ENCODE measurements at regions not wholly inside any gene's neighbourhood (a gene's known extent, or its start where the extent isn't known, plus 50 kb on each side); places are given as distances from the start of the nearest gene placed in this dataset.

DNA sequence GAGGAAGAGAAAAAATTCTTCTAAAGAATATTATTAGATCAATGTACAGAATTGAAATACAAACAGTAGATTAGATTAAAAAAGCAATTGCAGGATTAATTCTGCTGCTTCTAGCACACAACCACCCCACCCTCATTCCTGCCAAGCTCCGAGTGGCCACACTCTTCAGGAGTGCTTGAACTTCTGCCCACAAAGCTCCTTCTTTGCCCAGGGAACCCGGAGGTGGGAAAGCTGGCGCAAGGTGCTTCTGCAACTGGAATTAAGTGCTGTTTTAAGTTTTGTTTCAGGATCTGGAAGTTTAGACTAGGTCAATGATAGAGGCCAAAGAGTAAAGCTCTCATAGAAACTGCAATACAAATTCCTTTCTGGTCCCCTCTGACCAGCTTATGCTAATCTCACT is 94.1 kb upstream of the BMP4 start:
- no peak for TF ChIP-seq POLR2AphosphoS5 (IDR thresholded peaks at IDR 0.05; ENCODE audit: borderline replicate concordance, low read depth, low read length)
- TF ChIP-seq EZH2 (IDR thresholded peaks at IDR 0.05) = no peak
- TF ChIP-seq FOXP2 (optimal IDR thresholded peaks at IDR 0.05; ENCODE audit: control extremely low read depth, extremely low read length, insufficient read depth) = no peak
